ENCODE measurements at regions not wholly inside any gene's neighbourhood (a gene's known extent, or its start where the extent isn't known, plus 50 kb on each side); places are given as distances from the start of the nearest gene placed in this dataset.

GRCh38 chr9:536597-537511 is 304.6 kb upstream of the DMRT1 start:
- no peak overlapping the region for H3K27ac ChIP-seq (ENCODE audit: low read depth, low read length)
- Mint-ChIP-seq H3K36me3 (ENCODE audit: low read depth) (peaks cover 30% of the 10 kb centered on the region), H3K4me3 (no peak overlapping the region)

GRCh38 chr9:543478-543877 is 298.0 kb upstream of the DMRT1 start:
- H3K4me3 ChIP-seq (ENCODE audit: low read length), result no peak overlapping the region
- H3K27ac Mint-ChIP-seq, result no peak overlapping the region

More at GRCh38 chr9:536597-537511, 304.6 kb upstream of the DMRT1 start:
- peaks cover 3% of the 10 kb centered on the region for H3K36me3 ChIP-seq (ENCODE audit: control insufficient read depth, insufficient read depth, low read length)
- peaks cover 6% of the 10 kb centered on the region for H3K9me3 Mint-ChIP-seq
- H3K4me1 Mint-ChIP-seq, result peaks cover 41% of the 10 kb centered on the region
- peaks cover 11% of the 10 kb centered on the region for H3K4me1 ChIP-seq (ENCODE audit: control insufficient read depth, insufficient read depth, low read length)
- peaks cover 12% of the 10 kb centered on the region for H3K9me3 ChIP-seq (ENCODE audit: control insufficient read depth, low read length)
- no peaks in the 10 kb centered on the region for H3K27me3 Mint-ChIP-seq (ENCODE audit: insufficient read depth)
- H3K4me3 ChIP-seq (ENCODE audit: low read length), result no peak overlapping the region
- H3K9ac ChIP-seq (ENCODE audit: extremely low read depth, low read length, poor library complexity, severe bottlenecking), result no peak overlapping the region
- no peak for TF ChIP-seq CTCF (conservative IDR thresholded peaks at IDR 0.05)
- H3K27ac Mint-ChIP-seq, result no peak overlapping the region
- no peak for DNase-seq
- 81 to 93% methylated on average over 6 to 11 of the region's 11 CpGs for WGBS, 2 experiments (ENCODE audit: insufficient coverage in 1 of 2, insufficient read length in 1 of 2)
- H3K27me3 ChIP-seq (ENCODE audit: control insufficient read depth, insufficient read depth, low read length, poor library complexity, severe bottlenecking), result no peaks in the 10 kb centered on the region

GRCh38 chr9:545480-545879 is 296.0 kb upstream of the DMRT1 start:
- Histone ChIP-seq H3K36me3 (ENCODE audit: control insufficient read depth, insufficient read depth, low read length) (peaks cover 4% of the 10 kb centered on the region), H3K27ac (ENCODE audit: low read depth, low read length) (no peak overlapping the region), H3K27me3 (ENCODE audit: control insufficient read depth, insufficient read depth, low read length, poor library complexity, severe bottlenecking) (no peaks in the 10 kb centered on the region), H3K4me1 (ENCODE audit: control insufficient read depth, insufficient read depth, low read length) (peaks cover 21% of the 10 kb centered on the region), H3K4me3 (ENCODE audit: low read length) (no peak overlapping the region), H3K9me3 (ENCODE audit: control insufficient read depth, low read length) (no peaks in the 10 kb centered on the region), H3K9ac (ENCODE audit: extremely low read depth, low read length, poor library complexity, severe bottlenecking) (no peak overlapping the region)
- Mint-ChIP-seq H3K36me3 (ENCODE audit: low read depth) (peaks cover 20% of the 10 kb centered on the region), H3K4me1 (peaks cover 38% of the 10 kb centered on the region), H3K27ac (no peak overlapping the region), H3K4me3 (no peak overlapping the region), H3K9me3 (no peaks in the 10 kb centered on the region), H3K27me3 (ENCODE audit: insufficient read depth) (no peaks in the 10 kb centered on the region)
- DNase-seq, result no peak
- 96 to 98% methylated on average over 6 to 7 of the region's 7 CpGs for WGBS, 2 experiments (ENCODE audit: insufficient coverage in 1 of 2, insufficient read length in 1 of 2)
- TF ChIP-seq CTCF (conservative IDR thresholded peaks at IDR 0.05), result no peak

More at GRCh38 chr9:543478-543877, 298.0 kb upstream of the DMRT1 start:
- Histone ChIP-seq H3K9me3 (ENCODE audit: control insufficient read depth, low read length) (peaks cover 12% of the 10 kb centered on the region), H3K9ac (ENCODE audit: extremely low read depth, low read length, poor library complexity, severe bottlenecking) (no peak overlapping the region), H3K36me3 (ENCODE audit: control insufficient read depth, insufficient read depth, low read length) (peaks cover 7% of the 10 kb centered on the region), H3K4me1 (ENCODE audit: control insufficient read depth, insufficient read depth, low read length) (peaks cover 11% of the 10 kb centered on the region), H3K27ac (ENCODE audit: low read depth, low read length) (no peak overlapping the region), H3K27me3 (ENCODE audit: control insufficient read depth, insufficient read depth, low read length, poor library complexity, severe bottlenecking) (no peaks in the 10 kb centered on the region)
- peaks cover 6% of the 10 kb centered on the region for H3K9me3 Mint-ChIP-seq
- DNase-seq, result no peak
- no peak overlapping the region for H3K4me3 Mint-ChIP-seq
- H3K4me1 Mint-ChIP-seq, result peaks cover 25% of the 10 kb centered on the region
- H3K27me3 Mint-ChIP-seq (ENCODE audit: insufficient read depth), result no peaks in the 10 kb centered on the region
- 98 to 100% methylated on average over 3 to 4 of the region's 4 CpGs for WGBS, 2 experiments (ENCODE audit: insufficient coverage in 1 of 2, insufficient read length in 1 of 2)
- no peak for TF ChIP-seq CTCF (conservative IDR thresholded peaks at IDR 0.05)
- H3K36me3 Mint-ChIP-seq (ENCODE audit: low read depth), result peaks cover 34% of the 10 kb centered on the region
